SH-SY5Y (cell line): ENCODE measurements at regions not wholly inside any gene's neighbourhood (a gene's known extent, or its start where the extent isn't known, plus 50 kb on each side); places are given as distances from the start of the nearest gene placed in this dataset.

ENCODE experiments used
- GATA2 ChIP-seq: IDR thresholded peaks from 2 replicates; pipeline ENCODE4 v1.6.1; 2011; ENCODE audit warnings: mild to moderate bottlenecking, low read depth, low read length
- GATA3 ChIP-seq: IDR thresholded peaks from 2 replicates; pipeline ENCODE4 v1.6.1; 2011; ENCODE audit warnings: low read depth, mild to moderate bottlenecking, low read length, moderate library complexity

- no peak for TF ChIP-seq GATA2
- no peak for TF ChIP-seq GATA3
These were observed 158.8 kb upstream of the SMIM21 start for GRCh38 chr18:75586130-75586889.
